GM18507 (cell line): ENCODE measurements at regions not wholly inside any gene's neighbourhood (a gene's known extent, or its start where the extent isn't known, plus 50 kb on each side); places are given as distances from the start of the nearest gene placed in this dataset.

Experiments used
- DNase-seq: peaks from one replicate; pipeline ENCODE4 v3.0.0; 2011; ENCODE audit warnings: low read depth; ENCODE audit not compliant: insufficient read length; ENCODE audit errors: extremely low spot score
- FAIRE-seq: peaks from 2 replicates; lab custom pipeline; 2011; peaks lifted over from hg19 to GRCh38; lab: Jason Lieb, UNC

DNA sequence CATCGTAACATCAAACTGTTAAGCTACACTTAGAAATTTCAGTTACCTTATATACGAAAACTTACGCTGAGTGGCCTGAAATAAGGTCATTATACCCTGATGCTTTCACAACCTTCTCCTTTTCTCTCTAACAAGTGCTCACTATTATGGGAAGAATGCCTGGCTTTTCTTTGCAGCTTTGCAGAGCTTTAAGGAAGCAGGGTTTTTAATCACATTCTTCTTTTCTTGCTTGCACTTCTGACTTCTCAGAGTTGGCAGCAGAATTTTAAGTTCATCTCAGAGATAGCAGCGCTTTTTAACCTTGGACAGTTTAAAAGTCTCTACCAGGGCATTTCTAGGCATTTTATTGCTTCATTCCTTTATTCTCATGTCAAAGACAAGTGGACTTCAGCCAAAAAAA, 285.1 kb downstream of the SPRY2 start:
- FAIRE-seq, result no peak
- DNase-seq, result no peak

DNA sequence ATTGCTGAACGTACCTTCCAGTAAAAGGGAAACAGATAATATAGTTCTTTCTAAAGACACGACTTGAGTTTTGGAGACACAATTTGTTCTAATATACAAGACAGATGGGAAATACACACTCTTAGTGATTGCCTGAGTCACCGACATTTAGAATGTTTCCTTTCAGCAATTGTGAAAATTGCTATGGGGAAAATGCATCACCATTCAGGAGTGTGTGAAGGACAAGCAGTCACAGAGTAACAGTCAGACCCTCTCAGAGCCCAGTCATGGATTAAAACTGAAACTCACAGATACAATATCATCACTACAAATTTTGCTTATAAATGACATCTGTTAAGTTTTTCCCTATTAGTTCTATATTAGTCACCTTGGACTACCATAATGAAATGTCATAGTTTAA, 286.1 kb downstream of the SPRY2 start:
- DNase-seq (no peak), FAIRE-seq (no peak)

- DNase-seq (no peak), FAIRE-seq (no peak)
These were observed 288.6 kb downstream of the SPRY2 start for GRCh38 chr13:80052286-80052685.

DNA sequence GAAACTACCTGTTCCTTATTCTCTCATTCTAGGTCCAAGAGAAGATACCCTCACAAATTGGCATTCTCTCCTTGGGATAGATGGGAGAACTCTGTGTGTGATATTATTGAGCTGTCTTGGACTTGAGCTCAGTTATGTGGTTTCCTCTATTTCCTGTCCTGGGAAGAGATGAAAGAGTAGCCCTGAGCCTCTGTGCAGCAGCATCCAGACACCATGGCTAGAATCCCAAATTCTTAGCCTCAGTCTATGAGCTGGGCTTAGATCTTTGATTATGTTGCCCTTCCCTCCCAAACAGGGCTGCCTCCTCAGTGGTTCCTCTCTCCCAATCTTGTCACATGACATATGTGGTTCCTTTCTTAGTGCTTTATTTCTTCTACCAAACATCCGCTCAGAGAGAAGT, 290.7 kb downstream of the SPRY2 start:
- no peak for DNase-seq
- no peak for FAIRE-seq

DNA sequence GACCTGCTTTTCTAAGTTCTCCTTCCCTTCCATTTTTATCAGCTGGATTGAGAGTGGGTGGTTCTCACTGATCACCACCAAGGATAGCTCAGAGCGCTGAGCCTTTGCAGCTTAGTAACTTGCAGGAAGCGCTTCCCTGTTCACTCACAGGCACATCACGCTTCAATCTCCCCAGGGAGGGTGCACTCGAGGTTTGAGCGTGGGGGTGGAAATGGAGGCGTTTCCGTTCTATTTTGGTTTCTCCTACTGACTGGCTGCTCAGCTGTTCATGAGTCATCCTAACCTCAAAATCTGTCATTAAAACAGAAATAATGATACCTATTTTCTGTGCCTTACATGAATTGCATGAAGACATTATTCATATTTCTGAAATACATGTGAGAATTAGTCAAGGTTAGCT, 292.1 kb downstream of the SPRY2 start:
- peak; percentile 97 for FAIRE-seq
- DNase-seq, result peak; percentile 53

DNA sequence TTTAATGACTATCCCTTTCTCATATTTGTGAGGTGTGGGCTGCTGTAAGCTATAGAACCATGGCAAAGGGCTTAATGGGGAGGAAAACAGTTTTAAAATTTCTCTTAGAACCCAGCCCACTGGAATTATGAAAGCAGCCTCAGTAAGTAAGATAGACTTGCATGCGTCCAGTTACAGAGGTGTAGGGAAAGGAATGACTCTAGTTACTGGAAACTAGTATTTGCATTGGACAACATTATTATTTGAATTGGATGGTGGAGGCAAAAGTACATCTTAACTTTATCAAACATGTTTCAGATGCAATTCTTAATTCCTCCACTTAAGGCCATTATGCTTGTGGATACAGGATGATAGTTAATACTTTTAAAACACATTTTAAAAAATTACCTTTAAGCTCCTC, 292.9 kb downstream of the SPRY2 start:
- FAIRE-seq, result peak; percentile 47

DNA sequence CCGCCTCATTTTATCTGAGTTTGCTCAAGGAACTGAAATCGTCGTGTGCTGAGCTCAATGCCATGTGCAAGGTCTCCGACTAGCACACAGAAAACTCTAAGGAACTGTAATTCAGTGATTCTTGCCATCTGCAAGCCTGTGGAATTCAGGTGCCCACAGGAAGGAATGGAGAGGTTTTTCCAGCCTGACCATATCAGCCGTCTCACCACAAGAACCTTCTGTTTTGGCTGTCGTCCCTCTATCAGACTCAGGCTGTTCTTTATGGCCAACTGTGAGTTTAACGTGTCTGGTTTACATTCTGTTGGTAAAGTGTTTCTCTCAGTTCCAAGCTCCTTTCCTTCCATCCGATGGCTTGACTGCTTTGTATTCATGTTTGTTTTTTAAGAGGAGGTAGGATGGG, 293.5 kb downstream of the SPRY2 start:
- FAIRE-seq, result no peak

More for the DNA sequence above, 292.9 kb downstream of the SPRY2 start:
- DNase-seq, result no peak

GRCh38 chr13:80040981-80041317, 300.0 kb downstream of the SPRY2 start:
- DNase-seq, result no peak
- FAIRE-seq, result no peak

More for the DNA sequence above, 293.5 kb downstream of the SPRY2 start:
- DNase-seq, result no peak

- no peak for DNase-seq
- FAIRE-seq, result no peak
These were observed 300.5 kb downstream of the SPRY2 start for GRCh38 chr13:80040196-80040980.

GRCh38 chr13:80039000-80039399, 301.9 kb downstream of the SPRY2 start:
- FAIRE-seq (no peak), DNase-seq (no peak)

GRCh38 chr13:80038371-80038770, 302.6 kb downstream of the SPRY2 start:
- DNase-seq, result no peak
- peak; percentile 15 for FAIRE-seq

GRCh38 chr13:80037505-80037888, 303.4 kb downstream of the SPRY2 start:
- FAIRE-seq, result peak; percentile 60
- DNase-seq, result no peak

DNA sequence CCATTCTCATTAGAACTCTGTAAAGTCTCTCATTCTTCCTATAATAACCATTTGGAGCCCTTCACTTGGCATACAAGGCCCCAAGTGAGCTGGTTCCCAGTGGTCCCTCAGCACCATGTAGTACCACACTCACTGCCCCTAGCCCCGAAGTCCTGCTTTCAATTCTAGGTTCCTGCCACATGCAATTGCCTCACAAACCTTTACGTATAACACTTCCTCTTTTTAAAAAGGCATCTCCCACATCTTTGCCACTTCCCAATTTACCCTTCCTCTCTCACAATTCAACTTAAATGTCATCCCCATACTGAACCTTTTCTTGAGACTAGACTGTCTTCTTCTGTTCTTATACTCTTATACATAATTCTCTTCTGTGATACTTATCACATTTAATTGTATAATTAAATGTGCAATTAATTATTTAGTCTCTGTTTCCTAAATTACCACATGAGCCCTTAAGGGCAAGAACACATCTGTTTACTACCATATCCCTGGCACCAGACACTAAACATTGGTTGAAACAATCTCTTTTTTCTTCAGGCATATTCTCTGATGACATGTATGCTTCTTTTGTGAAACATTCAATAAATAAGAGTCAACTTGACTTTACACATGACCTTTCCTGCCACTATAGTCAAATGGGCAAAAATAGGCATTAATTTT, 304.0 kb downstream of the SPRY2 start:
- DNase-seq, result no peak
- peak; percentile 79 for FAIRE-seq

- FAIRE-seq (no peak), DNase-seq (no peak)
These were observed 305.8 kb downstream of the SPRY2 start for GRCh38 chr13:80035096-80035495.

DNA sequence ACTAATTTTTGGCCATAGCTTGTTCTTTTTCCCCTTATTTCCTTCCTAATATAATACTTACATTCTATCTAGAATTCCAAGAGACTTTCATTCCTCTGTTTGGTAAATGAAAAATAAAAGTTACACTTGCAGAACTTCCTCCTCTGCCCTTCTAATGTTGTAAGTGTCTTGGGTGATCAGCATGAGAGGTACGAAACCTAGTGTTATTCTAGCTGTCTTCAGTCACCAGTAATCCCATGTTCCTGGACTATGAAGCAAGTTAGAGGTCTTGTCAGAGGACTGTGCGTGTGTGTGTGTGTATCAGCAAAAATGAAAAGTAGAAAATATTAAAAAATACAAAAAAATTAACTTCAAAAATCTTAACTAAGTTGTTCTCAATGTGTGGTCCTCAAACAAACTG, 307.0 kb downstream of the SPRY2 start:
- no peak for FAIRE-seq

DNA sequence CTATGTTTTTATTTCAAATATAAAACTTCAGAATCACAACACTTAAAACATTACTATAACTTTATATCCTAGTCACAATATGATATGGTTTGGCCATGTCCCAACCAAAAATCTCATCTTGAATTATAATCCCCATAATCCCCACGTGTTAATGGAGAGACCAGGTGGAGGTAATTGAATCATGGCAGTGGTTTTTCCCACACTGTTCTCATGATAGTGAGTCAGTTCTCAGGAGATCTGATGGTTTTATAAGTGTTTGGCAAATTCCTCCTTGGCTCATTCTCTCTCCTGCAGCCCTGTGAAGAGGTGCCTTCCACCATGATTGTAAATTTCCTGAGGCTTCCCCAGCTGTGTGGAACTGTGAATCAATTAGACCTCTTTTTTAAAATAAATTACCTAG, 307.6 kb downstream of the SPRY2 start:
- peak; percentile 39 for FAIRE-seq
- DNase-seq, result no peak

More for the DNA sequence above, 307.0 kb downstream of the SPRY2 start:
- no peak for DNase-seq

DNA sequence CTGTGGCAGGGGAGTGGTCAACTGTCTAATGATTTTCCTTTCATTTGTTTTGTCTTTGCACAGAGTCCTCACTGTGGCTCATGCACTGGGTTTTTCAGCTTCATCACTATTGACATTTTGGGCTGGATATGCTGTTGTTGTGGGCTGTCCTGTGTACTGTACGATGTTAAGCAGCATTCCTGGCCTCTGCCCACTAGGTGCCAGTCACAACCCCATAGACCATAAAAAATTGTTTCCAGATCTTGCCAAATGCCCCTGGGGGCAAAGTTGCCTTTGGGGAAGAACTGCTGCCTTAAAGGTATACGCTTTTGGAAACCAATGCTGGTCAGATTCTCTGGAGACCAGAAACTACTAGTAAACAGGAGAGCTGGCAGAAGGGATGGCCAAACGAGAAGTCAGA, 310.4 kb downstream of the SPRY2 start:
- FAIRE-seq, result no peak

GRCh38 chr13:80029170-80029569, 311.8 kb downstream of the SPRY2 start:
- FAIRE-seq (no peak), DNase-seq (no peak)

More for the DNA sequence above, 310.4 kb downstream of the SPRY2 start:
- DNase-seq, result no peak

GRCh38 chr13:80022146-80022545, 318.8 kb downstream of the SPRY2 start:
- no peak for DNase-seq
- FAIRE-seq, result no peak

DNA sequence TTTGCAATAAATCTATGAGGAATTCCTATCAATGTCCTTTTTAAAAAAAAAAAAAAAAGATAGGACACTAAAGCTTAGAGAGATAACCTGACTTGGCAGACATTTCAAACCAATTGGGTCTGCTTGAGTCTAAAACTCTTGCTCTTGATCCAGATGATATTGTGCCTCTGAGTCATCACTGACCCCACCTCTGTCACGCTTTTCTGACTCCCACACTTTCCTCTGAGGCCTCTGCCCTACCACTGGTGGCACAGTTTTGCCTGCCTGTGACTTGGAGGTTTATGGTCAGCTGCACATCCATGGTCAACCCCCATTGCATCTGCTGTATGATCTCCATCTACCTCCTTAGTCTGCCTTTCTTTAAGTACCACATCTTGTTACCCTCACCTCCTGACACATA, 328.7 kb downstream of the SPRY2 start:
- FAIRE-seq (no peak), DNase-seq (no peak)
